ENCODE measurements at regions not wholly inside any gene's neighbourhood (a gene's known extent, or its start where the extent isn't known, plus 50 kb on each side); places are given as distances from the start of the nearest gene placed in this dataset.

- no peak for TF ChIP-seq CTCF (IDR thresholded peaks at IDR 0.05)
- no peak for TF ChIP-seq POLR2A (IDR thresholded peaks at IDR 0.05)
These were observed 92.1 kb upstream of the C1orf174 start for GRCh38 chr1:3992103-3992556.
